SK-N-SH (cell line): ENCODE measurements at regions not wholly inside any gene's neighbourhood (a gene's known extent, or its start where the extent isn't known, plus 50 kb on each side); places are given as distances from the start of the nearest gene placed in this dataset.

Source experiments
- CTCF ChIA-PET: fragments of 300-600, 350-600 bp; formaldehyde crosslinking; extraction: SDS; loops from one replicate; lab custom pipeline; 2021; lab: Yijun Ruan, JAX
- POLR2A ChIA-PET: fragments of 350-600 bp; sonication (Branson Sonifier 250); formaldehyde crosslinking; extraction: SDS; loops from one replicate; lab custom pipeline; 2020; ENCODE audit warnings: antibody characterized with exemption, inconsistent platforms; lab: Yijun Ruan, JAX
- DNase-seq: peaks from one replicate; pipeline ENCODE4 v3.0.0; 2012
- H2AFZ ChIP-seq: fragments of 200-600 bp; sonication (generic); 2 replicates; pipeline ENCODE4 v1.8.1; 2016; ENCODE audit warnings: antibody characterized with exemption, mild to moderate bottlenecking, low read depth
- H3F3A ChIP-seq: fragments of 200-600 bp; sonication (generic); replicated peaks from 2 replicates; pipeline ENCODE3; 2016; ENCODE audit warnings: antibody characterized with exemption, mild to moderate bottlenecking; ENCODE audit not compliant: insufficient read depth
- H3K27ac ChIP-seq, 2 experiments: fragments of 200-500 bp in 1 of 2; fragments of 200-600 bp in 1 of 2; sonication (Bioruptor generic) in 1 of 2; sonication (generic), shearing (Covaris generic) in 1 of 2; 2 replicates each; pipeline versions ENCODE4 v1.5.1 to v1.6.1; 2014 to 2016; ENCODE audit warnings: low read depth in 2 of 2, inconsistent platforms in 1 of 2, low read length in 1 of 2, mild to moderate bottlenecking in 1 of 2, mixed read lengths in 1 of 2
- H3K27me3 ChIP-seq: fragments of 200-600 bp; sonication (generic), shearing (Covaris generic); 2 replicates; pipeline ENCODE4 v1.6.1; 2016; ENCODE audit warnings: mixed run types; ENCODE audit not compliant: insufficient read depth
- H3K36me3 ChIP-seq, 2 experiments: fragments of 200-500 bp in 1 of 2; fragments of 200-600 bp in 1 of 2; sonication (Bioruptor generic) in 1 of 2; sonication (generic) in 1 of 2; replicated peaks in 1 of 2; 2 replicates each; pipeline versions ENCODE3 to v1.5.1; 2014 to 2016; ENCODE audit warnings: low read length in 1 of 2, mild to moderate bottlenecking in 1 of 2; ENCODE audit not compliant: insufficient read depth in 2 of 2, control insufficient read depth in 1 of 2
- H3K4me1 ChIP-seq, 2 experiments: fragments of 200-500 bp in 1 of 2; fragments of 200-600 bp in 1 of 2; sonication (Bioruptor generic) in 1 of 2; sonication (generic), shearing (Covaris generic) in 1 of 2; 2 replicates each; pipeline versions ENCODE4 v1.5.1 to v1.6.1; 2014 to 2016; ENCODE audit warnings: low read depth in 1 of 2, low read length in 1 of 2, mixed run types in 1 of 2; ENCODE audit not compliant: insufficient read depth in 2 of 2, control insufficient read depth in 1 of 2
- H3K4me2 ChIP-seq: fragments of 200-600 bp; sonication (generic), shearing (Covaris generic); 2 replicates; pipeline ENCODE4 v1.6.1; 2017; ENCODE audit warnings: mixed run types
- H3K4me3 ChIP-seq, 2 experiments: fragments of 200-500 bp in 1 of 2; fragments of 200-600 bp in 1 of 2; sonication (Bioruptor generic) in 1 of 2; sonication (generic), shearing (Covaris generic) in 1 of 2; 2 replicates each; pipeline versions ENCODE4 v1.5.1 to v1.8.1; 2014 to 2016; ENCODE audit warnings: low read depth in 2 of 2, inconsistent platforms in 1 of 2, low read length in 1 of 2, mild to moderate bottlenecking in 1 of 2, mixed read lengths in 1 of 2, moderate library complexity in 1 of 2
- H3K79me2 ChIP-seq: fragments of 200-600 bp; sonication (generic); 2 replicates; pipeline ENCODE4 v1.8.1; 2017; ENCODE audit warnings: mild to moderate bottlenecking; ENCODE audit not compliant: insufficient read depth
- H3K9ac ChIP-seq: fragments of 200-600 bp; sonication (generic); 2 replicates; pipeline ENCODE4 v1.6.1; 2017; ENCODE audit warnings: mixed run types
- H3K9me2 ChIP-seq: fragments of 200-600 bp; sonication (generic); 2 replicates; pipeline ENCODE4 v1.6.1; 2017; ENCODE audit warnings: mixed run types
- H3K9me3 ChIP-seq: fragments of 200-600 bp; sonication (generic); 2 replicates; pipeline ENCODE4 v1.6.1; 2017; ENCODE audit warnings: mixed run types, mild to moderate bottlenecking, moderate library complexity
- H4K20me1 ChIP-seq: fragments of 200-600 bp; sonication (generic); 2 replicates; pipeline ENCODE4 v1.6.1; 2017; ENCODE audit warnings: mild to moderate bottlenecking, mixed run types; ENCODE audit not compliant: insufficient read depth
- CHD2 ChIP-seq: fragments of 150-350 bp; IDR thresholded peaks from 2 replicates; pipeline ENCODE4 v1.6.1; 2018; ENCODE audit warnings: low read length; ENCODE audit not compliant: partially characterized antibody
- ELF1 ChIP-seq: IDR thresholded peaks from 2 replicates; pipeline ENCODE4 v1.4.0; 2012
- EZH2phosphoT487 ChIP-seq: fragments of 200-600 bp; sonication (generic); IDR thresholded peaks from 2 replicates; pipeline ENCODE4 v1.6.1; 2017; ENCODE audit warnings: low read depth, mixed run types, mild to moderate bottlenecking, antibody characterized with exemption, moderate library complexity, borderline replicate concordance
- FOXJ3 ChIP-seq: sonication (generic); formaldehyde crosslinking; IDR thresholded peaks from 2 replicates; pipeline ENCODE4 v1.5.1; 2020; ENCODE audit warnings: mild to moderate bottlenecking, missing genetic modification reagents
- FOXM1 ChIP-seq: IDR thresholded peaks from 2 replicates; pipeline ENCODE4 v1.4.0; 2012; ENCODE audit warnings: low read depth, mild to moderate bottlenecking
- GATA2 ChIP-seq: sonication (generic); formaldehyde crosslinking; IDR thresholded peaks from 2 replicates; pipeline ENCODE4 v1.5.0; 2020; ENCODE audit warnings: mild to moderate bottlenecking, missing genetic modification reagents
- JUND ChIP-seq: IDR thresholded peaks from 2 replicates; pipeline ENCODE4 v1.4.0; 2012
- MEF2A ChIP-seq: IDR thresholded peaks from 2 replicates; pipeline ENCODE4 v1.4.0; 2012; ENCODE audit warnings: low read depth, borderline replicate concordance
- NRF1 ChIP-seq: IDR thresholded peaks from 2 replicates; pipeline ENCODE4 v1.6.1; 2012; ENCODE audit warnings: low read depth, mild to moderate bottlenecking, low read length
- POLR2AphosphoS5 ChIP-seq: IDR thresholded peaks from 2 replicates; pipeline ENCODE4 v1.6.1; 2012; ENCODE audit warnings: low read depth, low read length
- RCOR1 ChIP-seq: fragments of 150-350 bp; IDR thresholded peaks from 2 replicates; pipeline ENCODE4 v1.6.1; 2017; ENCODE audit warnings: antibody characterized with exemption, low read length
- SIN3A ChIP-seq: IDR thresholded peaks from 2 replicates; pipeline ENCODE4 v1.6.1; 2012; ENCODE audit warnings: low read depth, mild to moderate bottlenecking, low read length, moderate library complexity, borderline replicate concordance
- TAF1 ChIP-seq: IDR thresholded peaks from 2 replicates; pipeline ENCODE4 v1.6.1; 2012; ENCODE audit warnings: low read depth, mild to moderate bottlenecking, low read length, moderate library complexity, borderline replicate concordance
- YY1 ChIP-seq: IDR thresholded peaks from 2 replicates; pipeline ENCODE4 v1.4.0; 2012; ENCODE audit warnings: low read depth, mild to moderate bottlenecking
- WGBS: methylation state at CpG from one replicate; pipeline ENCODE4 v1.1.6; 2017; ENCODE audit warnings: low lambda C conversion rate; 5-methylcytosine and 5-hydroxymethylcytosine counted together
- TF ChIP-seq, protein P1 (sequence below): IDR thresholded peaks from 2 replicates; pipeline ENCODE4 v1.4.0; 2012; ENCODE audit warnings: low read depth, borderline replicate concordance
- TF ChIP-seq, protein P2 (sequence below): IDR thresholded peaks from 2 replicates; pipeline ENCODE4 v1.4.0; 2012; ENCODE audit warnings: low read depth, borderline replicate concordance
- TF ChIP-seq, protein P3 (sequence below): fragments of 200-600 bp; sonication (generic); IDR thresholded peaks from 2 replicates; pipeline ENCODE4 v1.6.1; 2017; ENCODE audit warnings: antibody characterized with exemption, mild to moderate bottlenecking, moderate library complexity
- TF ChIP-seq, protein P4 (sequence below): IDR thresholded peaks from 2 replicates; pipeline ENCODE4 v1.6.1; 2012; ENCODE audit warnings: mild to moderate bottlenecking, low read depth, low read length, moderate library complexity
- TF ChIP-seq, protein P5 (sequence below): fragments of 150-350 bp; IDR thresholded peaks from 2 replicates; pipeline ENCODE4 v1.6.1; 2017; ENCODE audit warnings: antibody characterized with exemption, low read length, low read depth, borderline replicate concordance
- TF ChIP-seq, protein P6 (sequence below): fragments of 150-350 bp; IDR thresholded peaks from 2 replicates; pipeline ENCODE4 v1.6.1; 2016; ENCODE audit warnings: mild to moderate bottlenecking, low read depth, low read length

DNA sequence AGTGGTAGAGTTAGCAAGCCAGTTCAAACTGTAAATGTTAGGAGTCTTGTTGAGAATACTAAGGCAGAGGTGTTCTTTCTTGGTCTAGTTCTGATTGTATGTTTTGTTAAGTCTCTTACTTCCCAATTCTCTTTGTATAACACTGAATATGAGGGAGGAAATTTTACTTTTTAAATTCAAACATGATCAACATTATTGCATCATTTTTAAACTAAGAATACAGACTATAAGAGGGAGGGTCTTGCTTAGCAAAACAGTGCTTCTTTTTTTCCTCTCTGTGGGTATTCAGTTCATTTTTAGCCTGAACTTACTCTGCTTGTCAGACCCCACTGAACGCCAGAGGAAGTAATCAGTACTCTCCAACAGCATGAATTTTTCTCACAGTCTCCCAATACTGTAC, 198.0 kb downstream of the GABRG1 start:
- no peak overlapping the region for H3K4me3 ChIP-seq
- no peaks in the 10 kb centered on the region for H4K20me1 ChIP-seq
- WGBS: 0% methylated on average over 1 of the region's 1 CpG

More for the DNA sequence above, 198.0 kb downstream of the GABRG1 start:
- no peak for DNase-seq
- H3K27me3 ChIP-seq: no peaks in the 10 kb centered on the region
- H3F3A ChIP-seq: no peaks in the 10 kb centered on the region
- POLR2A ChIA-PET: no interaction called here
- no peak for TF ChIP-seq MEF2A
- TF ChIP-seq, protein P1, sequence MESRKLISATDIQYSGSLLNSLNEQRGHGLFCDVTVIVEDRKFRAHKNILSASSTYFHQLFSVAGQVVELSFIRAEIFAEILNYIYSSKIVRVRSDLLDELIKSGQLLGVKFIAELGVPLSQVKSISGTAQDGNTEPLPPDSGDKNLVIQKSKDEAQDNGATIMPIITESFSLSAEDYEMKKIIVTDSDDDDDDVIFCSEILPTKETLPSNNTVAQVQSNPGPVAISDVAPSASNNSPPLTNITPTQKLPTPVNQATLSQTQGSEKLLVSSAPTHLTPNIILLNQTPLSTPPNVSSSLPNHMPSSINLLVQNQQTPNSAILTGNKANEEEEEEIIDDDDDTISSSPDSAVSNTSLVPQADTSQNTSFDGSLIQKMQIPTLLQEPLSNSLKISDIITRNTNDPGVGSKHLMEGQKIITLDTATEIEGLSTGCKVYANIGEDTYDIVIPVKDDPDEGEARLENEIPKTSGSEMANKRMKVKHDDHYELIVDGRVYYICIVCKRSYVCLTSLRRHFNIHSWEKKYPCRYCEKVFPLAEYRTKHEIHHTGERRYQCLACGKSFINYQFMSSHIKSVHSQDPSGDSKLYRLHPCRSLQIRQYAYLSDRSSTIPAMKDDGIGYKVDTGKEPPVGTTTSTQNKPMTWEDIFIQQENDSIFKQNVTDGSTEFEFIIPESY: no peak
- TF ChIP-seq SIN3A: no peak
- TF ChIP-seq TAF1: no peak
- TF ChIP-seq EZH2phosphoT487: no peak
- no peak for TF ChIP-seq JUND
- TF ChIP-seq, protein P2, sequence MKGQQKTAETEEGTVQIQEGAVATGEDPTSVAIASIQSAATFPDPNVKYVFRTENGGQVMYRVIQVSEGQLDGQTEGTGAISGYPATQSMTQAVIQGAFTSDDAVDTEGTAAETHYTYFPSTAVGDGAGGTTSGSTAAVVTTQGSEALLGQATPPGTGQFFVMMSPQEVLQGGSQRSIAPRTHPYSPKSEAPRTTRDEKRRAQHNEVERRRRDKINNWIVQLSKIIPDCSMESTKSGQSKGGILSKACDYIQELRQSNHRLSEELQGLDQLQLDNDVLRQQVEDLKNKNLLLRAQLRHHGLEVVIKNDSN: no peak
- no peak for TF ChIP-seq NRF1
- TF ChIP-seq ELF1: no peak
- TF ChIP-seq CHD2: no peak
- TF ChIP-seq, protein P3, sequence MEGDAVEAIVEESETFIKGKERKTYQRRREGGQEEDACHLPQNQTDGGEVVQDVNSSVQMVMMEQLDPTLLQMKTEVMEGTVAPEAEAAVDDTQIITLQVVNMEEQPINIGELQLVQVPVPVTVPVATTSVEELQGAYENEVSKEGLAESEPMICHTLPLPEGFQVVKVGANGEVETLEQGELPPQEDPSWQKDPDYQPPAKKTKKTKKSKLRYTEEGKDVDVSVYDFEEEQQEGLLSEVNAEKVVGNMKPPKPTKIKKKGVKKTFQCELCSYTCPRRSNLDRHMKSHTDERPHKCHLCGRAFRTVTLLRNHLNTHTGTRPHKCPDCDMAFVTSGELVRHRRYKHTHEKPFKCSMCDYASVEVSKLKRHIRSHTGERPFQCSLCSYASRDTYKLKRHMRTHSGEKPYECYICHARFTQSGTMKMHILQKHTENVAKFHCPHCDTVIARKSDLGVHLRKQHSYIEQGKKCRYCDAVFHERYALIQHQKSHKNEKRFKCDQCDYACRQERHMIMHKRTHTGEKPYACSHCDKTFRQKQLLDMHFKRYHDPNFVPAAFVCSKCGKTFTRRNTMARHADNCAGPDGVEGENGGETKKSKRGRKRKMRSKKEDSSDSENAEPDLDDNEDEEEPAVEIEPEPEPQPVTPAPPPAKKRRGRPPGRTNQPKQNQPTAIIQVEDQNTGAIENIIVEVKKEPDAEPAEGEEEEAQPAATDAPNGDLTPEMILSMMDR: no peak
- TF ChIP-seq, protein P4, sequence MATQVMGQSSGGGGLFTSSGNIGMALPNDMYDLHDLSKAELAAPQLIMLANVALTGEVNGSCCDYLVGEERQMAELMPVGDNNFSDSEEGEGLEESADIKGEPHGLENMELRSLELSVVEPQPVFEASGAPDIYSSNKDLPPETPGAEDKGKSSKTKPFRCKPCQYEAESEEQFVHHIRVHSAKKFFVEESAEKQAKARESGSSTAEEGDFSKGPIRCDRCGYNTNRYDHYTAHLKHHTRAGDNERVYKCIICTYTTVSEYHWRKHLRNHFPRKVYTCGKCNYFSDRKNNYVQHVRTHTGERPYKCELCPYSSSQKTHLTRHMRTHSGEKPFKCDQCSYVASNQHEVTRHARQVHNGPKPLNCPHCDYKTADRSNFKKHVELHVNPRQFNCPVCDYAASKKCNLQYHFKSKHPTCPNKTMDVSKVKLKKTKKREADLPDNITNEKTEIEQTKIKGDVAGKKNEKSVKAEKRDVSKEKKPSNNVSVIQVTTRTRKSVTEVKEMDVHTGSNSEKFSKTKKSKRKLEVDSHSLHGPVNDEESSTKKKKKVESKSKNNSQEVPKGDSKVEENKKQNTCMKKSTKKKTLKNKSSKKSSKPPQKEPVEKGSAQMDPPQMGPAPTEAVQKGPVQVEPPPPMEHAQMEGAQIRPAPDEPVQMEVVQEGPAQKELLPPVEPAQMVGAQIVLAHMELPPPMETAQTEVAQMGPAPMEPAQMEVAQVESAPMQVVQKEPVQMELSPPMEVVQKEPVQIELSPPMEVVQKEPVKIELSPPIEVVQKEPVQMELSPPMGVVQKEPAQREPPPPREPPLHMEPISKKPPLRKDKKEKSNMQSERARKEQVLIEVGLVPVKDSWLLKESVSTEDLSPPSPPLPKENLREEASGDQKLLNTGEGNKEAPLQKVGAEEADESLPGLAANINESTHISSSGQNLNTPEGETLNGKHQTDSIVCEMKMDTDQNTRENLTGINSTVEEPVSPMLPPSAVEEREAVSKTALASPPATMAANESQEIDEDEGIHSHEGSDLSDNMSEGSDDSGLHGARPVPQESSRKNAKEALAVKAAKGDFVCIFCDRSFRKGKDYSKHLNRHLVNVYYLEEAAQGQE: no peak
- no peak for TF ChIP-seq FOXJ3
- TF ChIP-seq, protein P5, sequence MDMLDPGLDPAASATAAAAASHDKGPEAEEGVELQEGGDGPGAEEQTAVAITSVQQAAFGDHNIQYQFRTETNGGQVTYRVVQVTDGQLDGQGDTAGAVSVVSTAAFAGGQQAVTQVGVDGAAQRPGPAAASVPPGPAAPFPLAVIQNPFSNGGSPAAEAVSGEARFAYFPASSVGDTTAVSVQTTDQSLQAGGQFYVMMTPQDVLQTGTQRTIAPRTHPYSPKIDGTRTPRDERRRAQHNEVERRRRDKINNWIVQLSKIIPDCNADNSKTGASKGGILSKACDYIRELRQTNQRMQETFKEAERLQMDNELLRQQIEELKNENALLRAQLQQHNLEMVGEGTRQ: no peak
- TF ChIP-seq POLR2AphosphoS5: no peak
- no peak for TF ChIP-seq RCOR1
- TF ChIP-seq GATA2 (CRISPR knock-in tag): no peak
- TF ChIP-seq, protein P6, sequence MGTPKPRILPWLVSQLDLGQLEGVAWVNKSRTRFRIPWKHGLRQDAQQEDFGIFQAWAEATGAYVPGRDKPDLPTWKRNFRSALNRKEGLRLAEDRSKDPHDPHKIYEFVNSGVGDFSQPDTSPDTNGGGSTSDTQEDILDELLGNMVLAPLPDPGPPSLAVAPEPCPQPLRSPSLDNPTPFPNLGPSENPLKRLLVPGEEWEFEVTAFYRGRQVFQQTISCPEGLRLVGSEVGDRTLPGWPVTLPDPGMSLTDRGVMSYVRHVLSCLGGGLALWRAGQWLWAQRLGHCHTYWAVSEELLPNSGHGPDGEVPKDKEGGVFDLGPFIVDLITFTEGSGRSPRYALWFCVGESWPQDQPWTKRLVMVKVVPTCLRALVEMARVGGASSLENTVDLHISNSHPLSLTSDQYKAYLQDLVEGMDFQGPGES: no peak
- TF ChIP-seq YY1: no peak
- no peak for TF ChIP-seq FOXM1
- H3K9me2 ChIP-seq: no peaks in the 10 kb centered on the region
- no peaks in the 10 kb centered on the region for H3K79me2 ChIP-seq
- no peaks in the 10 kb centered on the region for H3K4me1 ChIP-seq
- no peak overlapping the region for H2AFZ ChIP-seq
- no peak overlapping the region for H3K4me2 ChIP-seq
- no peak overlapping the region for H3K9ac ChIP-seq
- CTCF ChIA-PET: no interaction called here
- no peaks in the 10 kb centered on the region for H3K9me3 ChIP-seq
- H3K27ac ChIP-seq: no peak overlapping the region
- no peaks in the 10 kb centered on the region for H3K36me3 ChIP-seq
